ENCODE measurements at regions not wholly inside any gene's neighbourhood (a gene's known extent, or its start where the extent isn't known, plus 50 kb on each side); places are given as distances from the start of the nearest gene placed in this dataset.

DNA sequence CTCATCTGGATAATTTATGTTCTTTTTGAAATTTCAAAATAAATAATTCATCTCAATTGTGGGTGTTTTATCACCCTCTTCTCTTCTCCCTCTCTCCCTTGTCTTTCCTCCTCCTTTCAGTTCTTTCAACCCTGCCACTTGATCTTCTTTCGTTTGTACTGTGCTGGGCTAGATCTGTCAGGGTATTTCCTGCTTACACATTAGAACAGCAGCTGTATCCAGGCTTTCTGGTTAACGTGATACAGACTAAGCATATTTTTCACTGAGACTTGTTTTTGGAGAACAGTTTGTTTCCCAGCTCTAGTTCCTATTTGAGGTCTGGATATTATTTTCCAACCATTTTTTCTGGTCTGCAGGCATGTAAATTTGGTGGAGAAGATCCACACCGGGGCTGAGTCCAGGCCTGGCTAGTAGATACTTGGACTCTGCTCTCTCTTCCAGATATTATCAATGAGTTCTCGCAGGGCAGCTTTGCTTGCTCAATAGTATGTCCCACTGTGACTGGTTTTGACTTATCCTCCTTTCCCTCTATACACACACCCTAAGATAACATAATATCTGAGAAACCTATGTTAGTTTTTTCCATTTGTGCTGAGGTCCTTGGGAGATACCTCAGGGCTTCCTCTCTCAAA lies 1310.7 kb upstream of the TENM3 start:
- TF ChIP-seq, protein P1, sequence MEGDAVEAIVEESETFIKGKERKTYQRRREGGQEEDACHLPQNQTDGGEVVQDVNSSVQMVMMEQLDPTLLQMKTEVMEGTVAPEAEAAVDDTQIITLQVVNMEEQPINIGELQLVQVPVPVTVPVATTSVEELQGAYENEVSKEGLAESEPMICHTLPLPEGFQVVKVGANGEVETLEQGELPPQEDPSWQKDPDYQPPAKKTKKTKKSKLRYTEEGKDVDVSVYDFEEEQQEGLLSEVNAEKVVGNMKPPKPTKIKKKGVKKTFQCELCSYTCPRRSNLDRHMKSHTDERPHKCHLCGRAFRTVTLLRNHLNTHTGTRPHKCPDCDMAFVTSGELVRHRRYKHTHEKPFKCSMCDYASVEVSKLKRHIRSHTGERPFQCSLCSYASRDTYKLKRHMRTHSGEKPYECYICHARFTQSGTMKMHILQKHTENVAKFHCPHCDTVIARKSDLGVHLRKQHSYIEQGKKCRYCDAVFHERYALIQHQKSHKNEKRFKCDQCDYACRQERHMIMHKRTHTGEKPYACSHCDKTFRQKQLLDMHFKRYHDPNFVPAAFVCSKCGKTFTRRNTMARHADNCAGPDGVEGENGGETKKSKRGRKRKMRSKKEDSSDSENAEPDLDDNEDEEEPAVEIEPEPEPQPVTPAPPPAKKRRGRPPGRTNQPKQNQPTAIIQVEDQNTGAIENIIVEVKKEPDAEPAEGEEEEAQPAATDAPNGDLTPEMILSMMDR (IDR thresholded peaks at IDR 0.05; ENCODE audit: insufficient read depth, low read depth, low read length), result no peak
- TF ChIP-seq EZH2 (IDR thresholded peaks at IDR 0.05; ENCODE audit: insufficient read depth, low read length), result no peak
